HG03196 (cell line): ENCODE measurements at regions not wholly inside any gene's neighbourhood (a gene's known extent, or its start where the extent isn't known, plus 50 kb on each side); places are given as distances from the start of the nearest gene placed in this dataset.
A peak's percentile ranks its signal among the peaks of the same experiment; 100 is the strongest.

Experiments
- ATAC-seq: cut with Tn5 transposase; IDR thresholded peaks from one replicate; pipeline ENCODE4 v1.9.1; 2021; ENCODE audit not compliant: unreplicated experiment

- no peak for ATAC-seq
Observed at GRCh38 chr14:39948235-39948634, 516.0 kb upstream of the FBXO33 start.

GRCh38 chr14:39946807-39947206, 514.6 kb upstream of the FBXO33 start:
- ATAC-seq = no peak

DNA sequence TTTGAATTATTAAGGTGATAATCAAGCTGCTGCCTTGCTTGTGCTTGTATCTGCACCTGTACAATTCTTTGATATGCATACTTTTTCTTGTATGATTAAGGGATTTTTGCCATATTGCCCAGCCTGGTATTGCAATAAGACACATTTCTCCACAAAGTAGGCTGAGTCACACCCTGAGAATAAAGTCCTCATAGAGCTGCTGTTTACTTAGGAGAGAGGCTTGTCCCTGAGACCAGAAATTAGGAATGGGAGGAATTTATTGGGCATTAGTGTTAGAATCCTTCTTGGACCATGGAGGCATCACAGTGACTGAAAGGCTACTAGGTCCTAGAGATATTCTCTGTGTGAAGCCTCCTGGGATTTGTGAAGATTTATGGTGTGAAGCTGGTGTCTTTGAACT, 506.8 kb upstream of the FBXO33 start:
- no peak for ATAC-seq

GRCh38 chr14:39912192-39913100, 480.2 kb upstream of the FBXO33 start:
- ATAC-seq = peak; percentile 90

DNA sequence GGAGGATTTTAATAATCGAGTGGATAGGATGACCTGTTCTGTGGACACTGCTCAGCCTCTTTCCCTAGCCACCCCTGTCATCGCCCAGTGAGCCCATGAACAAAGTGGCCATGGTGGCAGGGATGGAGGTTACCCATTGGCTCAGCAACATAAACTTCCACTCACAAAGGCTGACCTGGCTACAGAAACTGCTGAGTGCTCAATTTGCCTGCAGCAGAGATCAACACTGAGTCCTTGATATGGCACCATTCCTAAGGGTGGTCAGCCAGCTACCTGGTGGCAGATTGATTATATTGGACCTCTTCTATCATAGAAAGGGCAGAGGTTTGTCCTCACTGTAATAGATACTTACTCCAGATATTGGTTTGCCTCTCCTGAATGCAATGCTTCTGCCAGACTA, 465.4 kb upstream of the FBXO33 start:
- ATAC-seq = no peak

DNA sequence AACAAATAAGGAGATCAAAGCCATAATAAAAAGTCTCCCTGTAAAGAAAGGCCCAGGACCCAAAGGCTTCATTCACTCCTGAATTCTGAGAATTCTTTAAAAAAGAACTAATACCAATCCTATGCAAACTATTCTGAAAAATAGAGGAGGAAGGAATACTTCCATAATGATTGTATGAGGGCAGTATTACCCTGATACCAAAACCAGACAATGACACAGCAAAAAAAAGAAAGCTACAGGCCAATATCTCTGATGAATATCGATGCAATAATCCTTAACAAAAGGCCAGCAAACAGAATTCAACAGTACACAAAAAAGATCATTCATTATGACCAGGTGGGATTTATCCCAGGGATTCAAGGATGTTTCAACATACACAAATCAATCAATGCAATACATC, 457.8 kb upstream of the FBXO33 start:
- ATAC-seq = no peak

- no peak for ATAC-seq
Observed at GRCh38 chr14:39884091-39884490, 451.9 kb upstream of the FBXO33 start.

DNA sequence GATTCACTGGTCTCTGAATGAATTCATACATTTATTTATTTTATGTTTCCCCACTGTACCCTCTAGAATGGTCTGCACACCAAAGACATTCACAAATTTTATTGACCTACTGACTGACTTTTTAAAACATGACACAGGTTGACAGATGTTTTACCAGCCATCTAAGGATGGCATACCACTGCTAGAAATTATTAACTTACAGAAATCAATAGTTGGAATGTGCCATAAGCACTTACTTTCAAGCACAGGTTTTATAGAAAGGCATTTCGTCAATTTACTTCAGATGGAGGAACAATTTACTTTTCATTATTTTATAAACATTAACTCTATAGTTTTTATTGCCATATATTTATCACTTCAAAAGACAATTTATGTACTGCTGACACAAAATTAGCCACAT, 448.7 kb upstream of the FBXO33 start:
- ATAC-seq = no peak

DNA sequence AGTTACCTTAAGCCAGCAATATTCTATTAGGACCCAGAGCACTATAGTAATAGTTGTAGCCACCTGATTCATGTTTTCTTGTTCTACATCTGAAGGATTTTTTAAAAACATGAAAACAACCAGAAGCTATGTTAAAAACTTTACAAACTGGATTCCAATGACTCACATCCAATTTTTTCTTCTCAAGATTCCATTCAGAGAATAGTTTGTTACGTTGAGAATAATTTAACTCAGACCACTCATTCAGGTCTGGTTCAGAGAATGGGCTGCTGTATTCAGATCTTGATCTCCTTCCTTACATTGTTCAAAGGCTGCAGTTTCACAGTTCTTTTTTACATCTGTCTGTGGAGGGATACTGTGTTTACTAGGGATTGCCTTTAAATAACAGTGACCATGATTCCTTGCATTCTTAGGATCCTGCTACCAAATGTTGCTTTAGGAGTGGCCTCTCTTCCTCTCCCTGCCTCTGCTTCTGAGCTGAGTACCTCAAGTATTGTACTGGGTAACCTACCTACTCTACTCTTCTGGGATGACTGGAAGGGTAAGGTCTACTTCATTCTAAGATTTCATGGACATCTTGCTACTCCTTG, 448.0 kb upstream of the FBXO33 start:
- ATAC-seq = no peak

- no peak for ATAC-seq
Observed at GRCh38 chr14:39877577-39878190, 445.5 kb upstream of the FBXO33 start.

GRCh38 chr14:39876916-39877315, 444.7 kb upstream of the FBXO33 start:
- peak; percentile 60 for ATAC-seq

GRCh38 chr14:39875028-39875427, 442.8 kb upstream of the FBXO33 start:
- ATAC-seq = no peak

DNA sequence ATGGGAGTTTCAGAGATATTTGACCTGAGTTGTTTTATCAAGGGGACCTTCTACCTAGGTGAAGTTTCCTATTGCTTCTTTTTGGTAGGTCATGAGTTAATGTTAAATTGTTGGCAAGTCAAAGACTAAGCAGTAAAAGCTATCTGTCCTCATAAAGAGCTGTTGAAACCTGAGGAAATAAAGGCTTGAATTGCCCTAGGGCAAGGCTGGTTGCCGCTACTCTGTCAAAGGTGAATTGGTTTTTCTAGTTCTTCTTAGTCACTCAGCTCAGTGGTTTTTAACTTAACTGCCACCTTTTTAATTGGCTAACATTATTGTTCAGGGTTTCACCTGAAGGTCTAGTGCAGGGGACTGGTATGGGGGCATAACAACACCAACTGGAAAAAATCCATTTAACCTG, 441.6 kb upstream of the FBXO33 start:
- ATAC-seq = no peak

DNA sequence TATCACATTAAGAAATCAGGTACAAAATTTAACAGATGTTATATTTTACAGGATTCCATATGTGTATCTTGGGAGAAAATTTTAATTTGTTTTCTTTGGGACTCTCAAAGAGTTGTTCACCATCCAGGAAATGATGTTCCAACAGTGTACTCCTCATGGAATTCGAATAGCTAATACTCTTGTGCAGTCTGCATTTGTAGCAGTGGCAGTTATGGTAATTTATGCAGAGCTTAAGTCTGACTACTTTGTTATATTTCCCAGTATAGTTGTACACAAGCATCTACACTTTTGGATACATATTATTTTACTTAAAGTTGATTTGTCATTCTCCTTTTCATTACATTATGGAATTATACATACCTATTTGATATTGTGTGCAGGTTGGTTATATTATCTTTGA, 436.7 kb upstream of the FBXO33 start:
- no peak for ATAC-seq

DNA sequence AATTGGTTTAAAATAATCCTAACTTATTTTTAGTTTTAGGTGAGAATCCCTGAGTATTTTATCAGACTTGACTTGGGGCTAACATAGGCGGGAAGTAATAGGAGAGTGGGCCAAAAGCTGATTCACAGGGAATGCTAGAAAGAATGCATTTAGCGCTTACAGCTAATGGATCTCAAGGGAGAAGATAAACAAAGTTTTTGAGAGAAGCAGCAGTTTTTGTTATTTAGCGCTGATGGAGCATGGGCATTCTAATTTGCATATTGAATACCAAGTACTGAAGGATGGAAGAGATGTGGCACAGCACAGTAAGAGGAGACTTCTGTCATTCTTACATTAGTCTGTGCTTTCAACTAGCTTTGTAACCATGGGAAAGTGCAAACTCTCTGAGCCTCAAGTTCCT, 436.0 kb upstream of the FBXO33 start:
- no peak for ATAC-seq

GRCh38 chr14:39863441-39863840, 431.2 kb upstream of the FBXO33 start:
- ATAC-seq = no peak

GRCh38 chr14:39861696-39862095, 429.5 kb upstream of the FBXO33 start:
- ATAC-seq = no peak

DNA sequence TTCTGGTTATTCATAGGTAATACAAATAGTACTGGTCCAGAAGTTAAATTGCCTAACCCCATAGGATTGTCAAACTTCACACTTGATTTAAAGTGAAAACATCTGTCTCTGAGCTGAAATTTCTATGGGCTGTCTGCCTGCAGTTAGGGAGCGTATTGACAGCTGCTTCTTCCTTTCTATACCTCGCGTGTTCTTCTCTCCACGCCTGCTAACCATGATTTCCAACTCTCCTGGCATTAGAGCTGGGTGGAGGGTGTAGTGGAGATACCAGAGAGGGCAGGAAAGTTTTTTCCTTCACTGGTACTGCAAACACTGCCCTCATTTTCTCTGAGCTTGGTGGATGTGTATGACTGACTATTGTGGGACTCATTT, 429.0 kb upstream of the FBXO33 start:
- no peak for ATAC-seq

DNA sequence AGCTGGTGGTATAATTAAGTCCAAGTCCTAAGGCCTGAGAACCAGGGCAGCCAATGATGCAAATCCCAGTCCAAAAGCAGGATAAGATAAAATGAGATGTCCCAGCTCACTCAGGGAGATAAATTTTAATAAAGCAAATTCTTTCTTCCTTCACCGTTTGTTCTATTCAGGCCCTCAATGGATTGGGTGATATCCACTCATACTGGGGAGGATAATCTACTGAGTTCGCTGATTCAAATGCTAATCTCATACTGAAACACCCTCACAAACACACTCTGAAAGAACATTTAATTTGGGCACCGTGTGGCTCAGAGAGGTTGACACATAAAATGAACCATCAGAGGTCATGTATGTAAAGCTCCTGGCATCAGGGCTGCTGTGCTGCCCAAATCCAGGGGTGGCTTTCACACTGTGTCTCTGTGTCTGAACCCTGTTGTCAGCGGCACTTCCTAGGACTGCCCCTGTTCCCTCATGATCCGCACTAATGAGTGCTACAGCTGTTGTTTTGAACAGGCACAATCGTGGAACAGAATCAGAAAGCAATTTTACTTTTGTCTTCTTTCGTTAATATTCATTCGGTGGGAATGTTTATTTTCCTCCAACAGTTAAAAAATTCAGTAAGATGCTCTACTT, 428.5 kb upstream of the FBXO33 start:
- ATAC-seq = no peak

GRCh38 chr14:39859314-39859713, 427.1 kb upstream of the FBXO33 start:
- ATAC-seq = no peak

DNA sequence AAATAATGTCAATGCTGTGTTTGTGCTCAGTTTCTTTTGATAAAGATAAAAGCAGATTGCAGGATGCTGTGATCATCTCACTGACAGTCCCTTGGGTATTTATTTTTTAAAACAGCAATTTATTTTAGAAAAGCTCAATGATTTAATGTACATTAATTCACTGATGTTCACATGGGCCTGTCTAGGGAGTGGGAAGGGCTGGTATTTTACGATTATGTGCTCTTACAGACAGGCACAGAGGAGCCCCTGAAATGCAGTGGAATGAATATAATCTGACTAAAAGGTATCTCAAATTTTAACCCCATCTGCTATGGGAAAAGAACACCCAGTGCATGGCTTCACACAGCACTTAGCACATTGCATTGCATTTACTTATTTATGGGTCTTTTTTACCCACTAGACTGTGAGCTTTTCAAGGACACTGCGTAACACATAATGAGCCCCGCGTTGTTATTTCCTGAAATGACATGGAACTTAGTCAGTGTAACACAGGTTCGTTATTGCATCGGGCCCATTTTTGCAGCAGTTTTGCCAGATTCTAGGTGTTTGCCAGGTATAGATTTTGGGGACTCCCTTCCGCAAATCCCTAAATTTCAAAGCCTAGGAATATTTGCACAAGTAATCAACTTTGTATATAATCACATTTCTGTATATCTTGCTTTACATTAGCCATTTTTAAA, 425.3 kb upstream of the FBXO33 start:
- no peak for ATAC-seq
